RWPE2 (cell line): ENCODE measurements at regions not wholly inside any gene's neighbourhood (a gene's known extent, or its start where the extent isn't known, plus 50 kb on each side); places are given as distances from the start of the nearest gene placed in this dataset.

ENCODE experiments used
- ATAC-seq: fragments of 200-7000 bp; cut with Tn5 transposase; 3 replicates; pipeline ENCODE4 v1.9.1; 2021; ENCODE audit warnings: low read depth
- DNase-seq: peaks from one replicate; pipeline ENCODE4 v3.0.0-alpha.2; 2020; ENCODE audit warnings: low spot score
- H3K27ac ChIP-seq: fragments of 450-650 bp; 2 replicates; pipeline ENCODE4 v1.5.1; 2017; ENCODE audit warnings: mild to moderate bottlenecking; ENCODE audit not compliant: poor library complexity, severe bottlenecking
- H3K27me3 ChIP-seq: fragments of 250-450 bp; sonication (Bioruptor Pico); 2 replicates; pipeline ENCODE4 v1.5.1; 2021; ENCODE audit warnings: mild to moderate bottlenecking, moderate library complexity; ENCODE audit not compliant: insufficient read depth, poor library complexity, severe bottlenecking
- H3K36me3 ChIP-seq: fragments of 250-450 bp; sonication (Bioruptor Pico); 2 replicates; pipeline ENCODE4 v1.5.1; 2020; ENCODE audit warnings: low read depth, mild to moderate bottlenecking, moderate library complexity
- H3K4me1 ChIP-seq: fragments of 250-450 bp; sonication (Bioruptor Pico); 2 replicates; pipeline ENCODE4 v1.5.1; 2021; ENCODE audit warnings: mild to moderate bottlenecking, moderate library complexity; ENCODE audit not compliant: insufficient read depth, poor library complexity, severe bottlenecking
- H3K4me3 ChIP-seq: fragments of 250-450 bp; sonication (Bioruptor Pico); 2 replicates; pipeline ENCODE4 v1.5.1; 2021; ENCODE audit warnings: mild to moderate bottlenecking, moderate library complexity; ENCODE audit not compliant: severe bottlenecking
- H3K9me3 ChIP-seq: fragments of 250-450 bp; sonication (Bioruptor Pico); 2 replicates; pipeline ENCODE4 v1.5.1; 2021; ENCODE audit warnings: mild to moderate bottlenecking, moderate library complexity; ENCODE audit not compliant: severe bottlenecking
- TF ChIP-seq, protein P1 (sequence below): fragments of 450-650 bp; IDR thresholded peaks from one replicate; pipeline ENCODE4 v1.5.1; 2017; ENCODE audit warnings: mild to moderate bottlenecking, moderate library complexity; ENCODE audit not compliant: poor library complexity, severe bottlenecking

DNA sequence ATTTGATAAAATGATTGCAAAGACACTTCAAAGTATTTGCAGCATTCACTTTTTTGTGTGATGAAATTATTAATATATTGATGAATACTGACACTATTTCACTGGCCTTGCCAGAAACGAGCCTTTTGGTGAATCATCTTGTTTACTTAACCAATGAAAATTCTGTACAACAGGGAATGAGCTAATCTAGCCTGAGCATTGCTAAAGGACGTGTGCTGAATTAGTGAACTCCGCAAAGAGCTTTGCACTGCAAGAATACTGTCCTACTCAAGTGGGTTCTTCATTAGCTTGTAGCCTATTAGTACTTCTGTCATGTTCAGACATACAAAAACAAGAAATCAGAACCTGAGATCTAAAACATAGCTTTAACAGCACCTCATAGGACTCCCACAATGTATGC, 172.0 kb upstream of the NRSN1 start:
- TF ChIP-seq, protein P1, sequence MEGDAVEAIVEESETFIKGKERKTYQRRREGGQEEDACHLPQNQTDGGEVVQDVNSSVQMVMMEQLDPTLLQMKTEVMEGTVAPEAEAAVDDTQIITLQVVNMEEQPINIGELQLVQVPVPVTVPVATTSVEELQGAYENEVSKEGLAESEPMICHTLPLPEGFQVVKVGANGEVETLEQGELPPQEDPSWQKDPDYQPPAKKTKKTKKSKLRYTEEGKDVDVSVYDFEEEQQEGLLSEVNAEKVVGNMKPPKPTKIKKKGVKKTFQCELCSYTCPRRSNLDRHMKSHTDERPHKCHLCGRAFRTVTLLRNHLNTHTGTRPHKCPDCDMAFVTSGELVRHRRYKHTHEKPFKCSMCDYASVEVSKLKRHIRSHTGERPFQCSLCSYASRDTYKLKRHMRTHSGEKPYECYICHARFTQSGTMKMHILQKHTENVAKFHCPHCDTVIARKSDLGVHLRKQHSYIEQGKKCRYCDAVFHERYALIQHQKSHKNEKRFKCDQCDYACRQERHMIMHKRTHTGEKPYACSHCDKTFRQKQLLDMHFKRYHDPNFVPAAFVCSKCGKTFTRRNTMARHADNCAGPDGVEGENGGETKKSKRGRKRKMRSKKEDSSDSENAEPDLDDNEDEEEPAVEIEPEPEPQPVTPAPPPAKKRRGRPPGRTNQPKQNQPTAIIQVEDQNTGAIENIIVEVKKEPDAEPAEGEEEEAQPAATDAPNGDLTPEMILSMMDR, result no peak
- DNase-seq (no peak), ATAC-seq (no peak)
- no peaks in the 10 kb centered on the region for H3K4me1 ChIP-seq
- no peaks in the 10 kb centered on the region for H3K36me3 ChIP-seq
- no peaks in the 10 kb centered on the region for H3K9me3 ChIP-seq
- H3K4me3 ChIP-seq, result no peak overlapping the region
- no peak overlapping the region for H3K27ac ChIP-seq
- H3K27me3 ChIP-seq, result no peaks in the 10 kb centered on the region

DNA sequence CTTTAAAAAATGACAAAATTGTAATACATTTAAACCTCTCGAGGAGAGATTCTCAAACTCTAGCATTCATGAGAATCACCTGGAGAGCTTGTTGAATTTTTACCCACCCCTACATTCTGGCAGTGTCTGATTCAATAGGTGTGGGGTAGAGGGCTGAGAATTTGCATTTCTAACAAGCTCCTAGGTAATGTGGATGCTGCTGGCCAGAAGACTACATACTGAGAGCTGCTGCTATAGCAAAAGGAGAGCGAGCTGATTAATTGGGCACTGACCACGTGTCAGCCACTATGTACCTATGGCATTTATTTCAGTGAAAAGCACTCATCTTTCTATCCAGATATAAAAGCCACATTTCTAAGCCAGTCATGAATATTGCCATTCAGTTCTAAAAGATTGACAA, 169.0 kb upstream of the NRSN1 start:
- ATAC-seq, result no peak
- Histone ChIP-seq H3K36me3 (no peaks in the 10 kb centered on the region), H3K4me3 (no peak overlapping the region), H3K27me3 (no peaks in the 10 kb centered on the region), H3K9me3 (no peaks in the 10 kb centered on the region), H3K4me1 (no peaks in the 10 kb centered on the region), H3K27ac (no peak overlapping the region)
- no peak for DNase-seq
- TF ChIP-seq, protein P1, result no peak

DNA sequence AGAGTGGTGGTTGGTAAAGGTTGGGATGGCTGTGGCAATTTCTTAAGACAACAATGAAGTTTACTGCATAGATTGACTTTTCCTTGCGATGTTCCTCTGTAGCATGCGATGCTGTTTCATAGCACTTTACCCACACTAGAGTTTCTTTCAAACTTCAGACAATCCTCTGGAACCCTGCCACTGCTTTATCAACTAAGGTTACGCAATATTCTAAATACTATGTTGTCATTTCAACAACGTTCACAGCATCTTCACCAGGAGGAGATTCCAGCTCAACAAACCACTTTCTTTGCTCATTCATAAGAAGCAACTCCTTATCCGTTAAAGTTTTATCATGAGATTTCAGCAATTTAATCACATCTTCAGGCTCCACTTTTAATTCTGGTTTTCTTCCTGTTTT, 161.2 kb upstream of the NRSN1 start:
- H3K27ac ChIP-seq, result no peak overlapping the region
- H3K4me1 ChIP-seq, result no peaks in the 10 kb centered on the region
- no peak overlapping the region for H3K4me3 ChIP-seq
- H3K27me3 ChIP-seq, result no peaks in the 10 kb centered on the region
- DNase-seq, result no peak
- H3K36me3 ChIP-seq, result no peaks in the 10 kb centered on the region
- H3K9me3 ChIP-seq, result no peaks in the 10 kb centered on the region
- ATAC-seq, result no peak
- TF ChIP-seq, protein P1, result no peak

DNA sequence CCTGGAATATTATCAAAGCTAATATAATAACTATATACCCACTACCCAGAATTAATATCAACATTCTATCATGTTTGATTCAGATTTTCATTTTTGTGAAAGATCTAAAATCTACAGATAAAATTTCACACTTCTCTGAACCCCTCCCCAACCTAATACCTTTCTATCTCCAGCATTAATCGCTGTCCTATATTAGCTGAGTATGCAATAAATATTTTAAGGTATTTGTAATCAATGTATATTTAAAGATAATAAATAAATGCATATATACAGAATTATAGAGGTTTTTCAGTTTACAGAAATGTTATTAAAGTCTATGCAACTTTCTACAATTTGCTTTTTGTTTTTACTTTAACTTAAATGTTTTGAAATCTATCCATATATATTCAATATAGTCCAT, 156.7 kb upstream of the NRSN1 start:
- Histone ChIP-seq H3K4me3 (no peak overlapping the region), H3K27me3 (no peaks in the 10 kb centered on the region), H3K9me3 (no peaks in the 10 kb centered on the region), H3K36me3 (no peaks in the 10 kb centered on the region), H3K4me1 (no peaks in the 10 kb centered on the region), H3K27ac (no peak overlapping the region)
- ATAC-seq, result no peak
- TF ChIP-seq, protein P1, result no peak
- no peak for DNase-seq

DNA sequence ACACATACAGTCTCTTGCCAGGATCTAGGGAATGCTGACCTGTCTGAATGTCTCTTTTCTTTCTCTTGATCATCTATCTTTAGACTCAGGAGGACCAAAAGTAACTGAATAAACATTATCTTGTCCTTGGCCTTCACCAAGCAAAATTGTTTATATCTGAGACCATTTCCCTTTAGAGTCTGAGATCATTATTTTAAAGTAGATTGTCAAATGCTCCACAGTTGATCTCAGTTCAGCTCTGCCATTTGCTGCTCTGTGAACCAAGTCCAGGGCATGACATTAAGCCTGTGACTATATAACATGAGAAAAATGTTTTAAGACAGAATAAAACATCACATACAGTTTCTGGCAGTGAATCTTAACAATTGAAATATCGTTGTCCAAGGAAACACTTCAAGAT, 148.3 kb upstream of the NRSN1 start:
- no peak for ATAC-seq
- H3K4me1 ChIP-seq, result no peaks in the 10 kb centered on the region
- TF ChIP-seq, protein P1, result no peak
- no peak overlapping the region for H3K27ac ChIP-seq
- H3K36me3 ChIP-seq, result no peaks in the 10 kb centered on the region
- H3K9me3 ChIP-seq, result no peaks in the 10 kb centered on the region
- no peaks in the 10 kb centered on the region for H3K27me3 ChIP-seq
- H3K4me3 ChIP-seq, result no peak overlapping the region
- DNase-seq, result no peak
